BLaER1 treated with 17β-estradiol and CSF1 and Interleukin-3, amounts not matched to agents 10 nM and 100 nM (cell line): ENCODE measurements at regions not wholly inside any gene's neighbourhood (a gene's known extent, or its start where the extent isn't known, plus 50 kb on each side); places are given as distances from the start of the nearest gene placed in this dataset.

ENCODE experiments used
- H3K27ac ChIP-seq, 11 experiments: shearing (Covaris generic); formaldehyde crosslinking; 2 replicates each; pipeline ENCODE4 v1.8.1; 2022
- H3K27me3 ChIP-seq, 11 experiments: shearing (Covaris generic); formaldehyde crosslinking; 2 replicates each; pipeline ENCODE4 v1.8.1; 2022
- H3K36me3 ChIP-seq, 11 experiments: shearing (Covaris generic); formaldehyde crosslinking; 2 replicates each; pipeline ENCODE4 v1.8.1; 2022
- H3K4me1 ChIP-seq, 10 experiments: shearing (Covaris generic); formaldehyde crosslinking; 2 replicates each; pipeline ENCODE4 v1.8.1; 2022
- H3K4me2 ChIP-seq, 11 experiments: shearing (Covaris generic); formaldehyde crosslinking; 2 replicates each; pipeline ENCODE4 v1.8.1; 2022
- H3K4me3 ChIP-seq, 10 experiments: shearing (Covaris generic); formaldehyde crosslinking; 2 replicates each; pipeline ENCODE4 v1.8.1; 2022
- H3K9ac ChIP-seq, 11 experiments: shearing (Covaris generic); formaldehyde crosslinking; 2 replicates each; pipeline ENCODE4 v1.8.1; 2022
- H3K9me3 ChIP-seq, 11 experiments: shearing (Covaris generic); formaldehyde crosslinking; replicated peaks in 1 of 11; 2 replicates each; pipeline ENCODE4 v1.8.1; 2022
- H4K20me1 ChIP-seq, 11 experiments: shearing (Covaris generic); formaldehyde crosslinking; 2 replicates each; pipeline ENCODE4 v1.8.1; 2022
- Cebpa-rat ChIP-seq, 11 experiments: shearing (Covaris generic); IDR thresholded peaks; 2 replicates each; pipeline ENCODE4 v1.8.1; 2022

DNA sequence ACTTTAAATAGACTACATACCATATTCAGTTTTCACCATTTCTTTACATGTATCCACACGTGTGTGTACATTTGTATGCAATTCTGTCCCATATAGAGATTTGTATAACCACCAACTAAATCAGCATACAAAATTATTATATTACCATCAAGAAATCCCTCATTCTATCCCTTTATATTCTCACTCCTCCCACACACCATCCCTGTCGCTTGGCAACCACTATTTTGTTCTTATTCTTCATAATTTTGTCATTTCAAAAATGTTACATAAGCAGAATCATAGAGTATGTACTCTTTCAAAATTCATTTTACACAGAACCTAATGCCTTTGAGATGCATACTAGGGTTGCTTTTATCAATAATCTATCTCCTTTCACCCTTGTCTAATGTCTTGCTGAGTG, 740.5 kb downstream of the SLITRK5 start:
- H4K20me1 ChIP-seq, result no peaks in the 10 kb centered on the region
- no peak overlapping the region for H3K4me2 ChIP-seq
- no peaks in the 10 kb centered on the region for H3K36me3 ChIP-seq
- H3K9ac ChIP-seq, result no peak overlapping the region
- H3K9me3 ChIP-seq, result no peaks in the 10 kb centered on the region
- H3K27me3 ChIP-seq, result no peaks in the 10 kb centered on the region
- no peak overlapping the region for H3K27ac ChIP-seq
- no peak overlapping the region for H3K4me3 ChIP-seq
- no peak for TF ChIP-seq Cebpa-rat (IDR thresholded peaks at IDR 0.05)
- no peaks in the 10 kb centered on the region for H3K4me1 ChIP-seq

DNA sequence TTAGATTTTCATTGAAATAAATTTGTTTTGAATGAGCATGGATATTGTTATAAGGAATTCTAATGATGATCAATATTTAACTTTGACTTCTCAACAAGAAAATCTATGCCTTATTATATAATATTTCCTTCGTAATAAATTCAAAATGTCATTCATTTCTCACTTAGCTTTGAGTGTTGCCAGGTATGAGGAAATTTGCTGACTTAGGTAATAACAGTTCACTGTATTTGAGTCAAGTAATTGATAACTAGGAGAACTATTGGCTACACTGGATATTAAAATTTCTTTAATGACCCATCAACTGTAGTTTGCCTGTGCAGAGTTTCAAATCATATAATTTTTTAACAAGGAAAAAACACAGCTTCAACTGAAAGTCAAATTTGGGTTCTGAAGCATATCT, 746.6 kb downstream of the SLITRK5 start:
- H3K9ac ChIP-seq, result no peak overlapping the region
- no peaks in the 10 kb centered on the region for H4K20me1 ChIP-seq
- H3K27ac ChIP-seq, result no peak overlapping the region
- H3K4me2 ChIP-seq, result no peak overlapping the region
- no peaks in the 10 kb centered on the region for H3K27me3 ChIP-seq
- H3K36me3 ChIP-seq, result no peaks in the 10 kb centered on the region
- no peaks in the 10 kb centered on the region for H3K9me3 ChIP-seq
- no peak overlapping the region for H3K4me3 ChIP-seq
- H3K4me1 ChIP-seq, result no peaks in the 10 kb centered on the region
- no peak for TF ChIP-seq Cebpa-rat (IDR thresholded peaks at IDR 0.05)

DNA sequence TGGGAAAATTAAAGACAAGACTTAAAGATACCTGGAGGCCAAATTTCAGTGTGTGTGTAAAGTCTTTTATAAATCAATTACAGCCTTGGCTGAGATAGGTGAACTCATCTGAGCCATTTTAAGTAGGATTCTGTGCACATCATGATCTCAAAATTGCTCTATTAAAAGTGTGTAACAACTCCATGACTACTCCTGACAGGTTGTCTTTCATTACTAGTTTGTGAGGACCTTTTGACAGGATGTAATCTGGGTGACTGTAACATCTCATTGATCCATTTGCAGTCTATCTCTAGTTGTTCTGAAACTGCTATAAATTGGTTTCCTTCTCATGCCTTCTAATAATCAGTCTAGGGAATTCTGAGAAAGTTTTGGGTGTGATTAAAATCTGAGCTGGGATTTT, 753.3 kb downstream of the SLITRK5 start:
- no peaks in the 10 kb centered on the region for H3K4me1 ChIP-seq
- no peak for TF ChIP-seq Cebpa-rat (IDR thresholded peaks at IDR 0.05)
- H4K20me1 ChIP-seq, result no peaks in the 10 kb centered on the region
- H3K27ac ChIP-seq, result no peak overlapping the region
- H3K4me2 ChIP-seq, result no peak overlapping the region
- no peaks in the 10 kb centered on the region for H3K27me3 ChIP-seq
- H3K9me3 ChIP-seq, result peaks cover 0 to 8% (median 0%) of the 10 kb centered on the region in 11 experiments; a peak in 6 of 22 replicates
- H3K36me3 ChIP-seq, result no peaks in the 10 kb centered on the region
- no peak overlapping the region for H3K4me3 ChIP-seq
- no peak overlapping the region for H3K9ac ChIP-seq

DNA sequence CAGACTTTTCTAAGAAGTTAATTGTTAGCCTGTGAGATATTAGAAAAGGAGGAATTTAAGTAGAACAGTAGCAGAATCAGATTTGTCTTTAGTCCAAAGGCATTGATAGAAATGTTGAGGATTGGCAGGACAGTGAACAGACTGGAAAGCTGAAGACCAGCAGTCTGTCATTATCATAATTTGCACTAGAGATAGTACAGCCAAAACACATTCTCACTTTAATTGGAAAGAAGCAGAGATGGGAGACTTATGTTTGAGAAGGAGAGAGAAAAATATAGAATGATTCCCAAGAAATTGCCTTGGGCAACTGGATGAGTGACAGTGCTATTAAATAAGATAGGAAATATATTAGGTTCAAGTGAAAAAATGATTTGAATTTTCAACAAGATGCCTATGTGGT, 755.5 kb downstream of the SLITRK5 start:
- H4K20me1 ChIP-seq, result no peaks in the 10 kb centered on the region
- no peaks in the 10 kb centered on the region for H3K36me3 ChIP-seq
- no peak overlapping the region for H3K4me3 ChIP-seq
- no peak overlapping the region for H3K27ac ChIP-seq
- peaks cover 0 to 8% (median 0%) of the 10 kb centered on the region in 11 experiments; a peak in 6 of 22 replicates for H3K9me3 ChIP-seq
- no peaks in the 10 kb centered on the region for H3K4me1 ChIP-seq
- no peak overlapping the region for H3K4me2 ChIP-seq
- no peak overlapping the region for H3K9ac ChIP-seq
- no peak for TF ChIP-seq Cebpa-rat (IDR thresholded peaks at IDR 0.05)
- H3K27me3 ChIP-seq, result no peaks in the 10 kb centered on the region

DNA sequence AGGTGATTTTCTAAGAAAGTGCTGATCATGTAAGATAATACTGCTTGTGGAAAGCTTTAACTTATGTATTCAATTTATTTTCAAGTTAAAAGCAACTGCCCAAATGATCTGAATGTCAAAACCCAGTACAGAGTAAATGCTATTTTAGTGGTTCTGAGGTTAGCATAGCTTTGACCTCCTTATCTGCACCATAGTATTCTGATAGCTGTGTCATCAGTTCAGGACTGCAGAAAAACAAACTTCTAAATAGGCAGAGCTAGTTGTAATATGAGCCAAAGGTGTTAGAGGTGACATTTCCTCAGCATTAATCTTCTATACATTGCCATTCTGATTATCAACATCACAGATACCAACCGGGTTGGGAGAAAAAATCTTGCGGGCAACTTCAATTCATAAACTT, 758.7 kb downstream of the SLITRK5 start:
- Histone ChIP-seq H3K9me3 (peaks cover 3 to 15% (median 5%) of the 10 kb centered on the region in 11 experiments; a peak in 21 of 22 replicates), H4K20me1 (no peaks in the 10 kb centered on the region), H3K4me2 (no peak overlapping the region), H3K4me1 (no peaks in the 10 kb centered on the region), H3K36me3 (no peaks in the 10 kb centered on the region), H3K9ac (no peak overlapping the region), H3K4me3 (no peak overlapping the region), H3K27ac (no peak overlapping the region), H3K27me3 (no peaks in the 10 kb centered on the region)
- TF ChIP-seq Cebpa-rat (IDR thresholded peaks at IDR 0.05), result no peak

DNA sequence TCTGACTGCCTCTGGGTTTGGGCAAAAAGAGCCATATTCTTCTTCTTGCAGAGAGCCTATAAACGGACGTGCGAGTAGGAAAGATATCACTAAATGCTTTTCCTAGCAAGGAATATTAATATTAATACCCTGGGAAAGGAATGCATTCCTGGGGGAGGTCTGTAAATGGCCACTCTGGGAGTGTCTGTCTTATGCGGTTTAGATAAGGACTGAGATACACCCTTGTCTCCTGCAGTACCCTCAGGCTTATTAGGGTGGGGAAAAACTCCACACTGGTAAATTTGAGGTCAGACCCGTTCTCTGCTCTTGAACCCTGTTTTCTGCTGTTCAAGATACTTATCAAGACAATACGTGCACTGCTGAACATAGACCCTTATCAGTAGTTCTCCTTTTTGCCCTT, 763.8 kb downstream of the SLITRK5 start:
- Histone ChIP-seq H3K4me2 (no peak overlapping the region), H3K36me3 (no peaks in the 10 kb centered on the region), H3K4me1 (no peaks in the 10 kb centered on the region), H4K20me1 (no peaks in the 10 kb centered on the region), H3K9ac (no peak overlapping the region), H3K27me3 (no peaks in the 10 kb centered on the region), H3K9me3 (peaks cover 8 to 19% (median 14%) of the 10 kb centered on the region in 11 experiments; a peak in 21 of 22 replicates), H3K4me3 (no peak overlapping the region), H3K27ac (no peak overlapping the region)
- TF ChIP-seq Cebpa-rat (IDR thresholded peaks at IDR 0.05), result no peak

DNA sequence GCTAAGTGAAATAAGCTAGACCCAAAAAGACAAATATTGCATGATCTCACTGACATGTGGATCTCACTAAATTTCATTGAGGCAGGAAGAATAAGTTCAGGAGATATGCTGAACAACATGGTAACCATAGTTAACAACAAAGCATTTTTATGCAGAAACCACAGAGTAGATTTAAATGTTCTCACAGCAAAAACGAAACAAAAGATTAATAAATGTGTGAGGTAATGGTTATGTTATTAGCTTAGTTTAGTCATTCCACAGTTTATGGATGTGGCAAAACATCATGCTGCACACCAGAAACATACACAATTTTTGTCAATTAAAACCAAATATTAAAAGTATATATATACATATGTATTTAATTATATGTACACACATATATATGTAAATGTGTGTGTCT, 765.8 kb downstream of the SLITRK5 start:
- H3K27ac ChIP-seq, result no peak overlapping the region
- H3K4me1 ChIP-seq, result no peaks in the 10 kb centered on the region
- H3K4me3 ChIP-seq, result no peak overlapping the region
- H4K20me1 ChIP-seq, result no peaks in the 10 kb centered on the region
- no peak for TF ChIP-seq Cebpa-rat (IDR thresholded peaks at IDR 0.05)
- no peaks in the 10 kb centered on the region for H3K27me3 ChIP-seq
- H3K9ac ChIP-seq, result no peak overlapping the region
- H3K9me3 ChIP-seq, result peaks cover 8 to 19% (median 14%) of the 10 kb centered on the region in 11 experiments; a peak in 21 of 22 replicates
- H3K4me2 ChIP-seq, result no peak overlapping the region
- no peaks in the 10 kb centered on the region for H3K36me3 ChIP-seq

DNA sequence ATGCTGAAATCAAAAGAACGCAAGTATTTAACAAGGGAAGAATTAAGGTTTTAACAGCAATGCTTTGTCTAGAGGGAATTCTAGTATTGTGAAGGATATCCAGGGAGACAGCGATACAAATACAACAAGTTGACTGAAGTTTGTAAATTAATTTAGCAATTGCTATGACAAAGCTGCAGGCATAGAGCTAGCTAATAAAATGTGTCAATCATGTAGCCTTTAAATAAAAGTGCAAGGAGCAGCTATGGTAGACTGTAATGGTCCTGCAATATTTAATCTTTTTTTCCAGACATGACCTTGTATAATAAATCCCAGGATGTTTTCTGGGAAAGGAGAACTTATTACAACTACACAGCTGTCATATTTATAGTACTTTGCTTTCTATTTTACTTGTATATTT, 779.3 kb downstream of the SLITRK5 start:
- no peak overlapping the region for H3K4me3 ChIP-seq
- H3K27me3 ChIP-seq, result no peaks in the 10 kb centered on the region
- peaks cover 0 to 7% (median 0%) of the 10 kb centered on the region in 11 experiments; a peak in 4 of 22 replicates for H3K9me3 ChIP-seq
- peaks cover 0 to 5% (median 0%) of the 10 kb centered on the region in 10 experiments; a peak in 6 of 20 replicates for H3K4me1 ChIP-seq
- no peaks in the 10 kb centered on the region for H3K36me3 ChIP-seq
- no peak overlapping the region for H3K27ac ChIP-seq
- no peaks in the 10 kb centered on the region for H4K20me1 ChIP-seq
- H3K9ac ChIP-seq, result no peak overlapping the region
- no peak overlapping the region for H3K4me2 ChIP-seq
- no peak for TF ChIP-seq Cebpa-rat (IDR thresholded peaks at IDR 0.05)

DNA sequence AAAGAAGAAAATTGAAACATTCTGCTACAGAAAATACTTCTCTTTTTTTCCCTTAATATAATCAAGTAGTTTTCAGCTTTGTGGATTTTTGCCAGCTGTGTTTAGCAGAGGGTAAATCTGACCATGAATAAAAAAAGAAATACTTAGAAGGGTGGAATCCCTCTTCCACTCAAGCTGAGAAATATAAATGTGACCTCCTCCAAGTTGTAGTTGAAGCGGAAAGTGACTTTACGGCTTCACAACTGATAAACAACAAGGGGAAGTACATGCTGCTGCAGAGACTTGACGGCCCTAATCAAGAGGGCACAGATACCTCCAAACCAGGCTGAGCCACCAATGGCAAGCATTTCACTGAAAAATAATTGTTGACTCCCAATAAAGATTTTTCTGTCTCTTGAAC, 785.0 kb downstream of the SLITRK5 start:
- H3K27me3 ChIP-seq, result no peaks in the 10 kb centered on the region
- H3K36me3 ChIP-seq, result no peaks in the 10 kb centered on the region
- H3K4me1 ChIP-seq, result peaks cover 0 to 25% (median 7%) of the 10 kb centered on the region in 10 experiments; a peak in 10 of 20 replicates
- no peaks in the 10 kb centered on the region for H4K20me1 ChIP-seq
- peak overlapping the region in 3 of 11 experiments; percentile 1 to 30 (median 18); a peak in 3 of 22 replicates for H3K27ac ChIP-seq
- no peak overlapping the region for H3K4me3 ChIP-seq
- TF ChIP-seq Cebpa-rat (IDR thresholded peaks at IDR 0.05), result no peak
- H3K9me3 ChIP-seq, result no peaks in the 10 kb centered on the region
- no peak overlapping the region for H3K9ac ChIP-seq
- H3K4me2 ChIP-seq, result peak overlapping the region in 5 of 11 experiments; percentile 8 to 47 (median 25); a peak in 8 of 22 replicates

DNA sequence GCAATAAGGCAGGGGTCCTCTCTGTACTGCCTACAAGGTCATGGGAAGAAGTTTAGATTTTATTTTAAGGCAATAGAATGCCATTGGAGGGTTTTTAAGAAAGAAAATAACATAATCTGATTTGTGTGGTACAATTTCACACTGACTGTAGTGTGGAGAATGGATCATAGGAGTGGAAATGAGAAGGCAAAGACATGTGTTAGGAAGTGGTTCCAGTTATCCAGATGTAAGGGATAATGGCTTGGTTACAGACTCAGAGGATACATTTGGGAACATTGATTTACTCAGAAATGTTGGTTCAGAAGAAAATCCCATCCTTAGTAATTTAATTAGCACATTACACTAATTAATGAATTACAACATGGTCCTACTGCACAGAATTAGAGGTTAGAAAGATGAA, 788.2 kb downstream of the SLITRK5 start:
- Histone ChIP-seq H3K4me3 (no peak overlapping the region), H4K20me1 (no peaks in the 10 kb centered on the region), H3K9ac (no peak overlapping the region), H3K9me3 (no peaks in the 10 kb centered on the region), H3K4me1 (peaks cover 0 to 29% (median 7%) of the 10 kb centered on the region in 10 experiments; a peak in 10 of 20 replicates), H3K27me3 (no peaks in the 10 kb centered on the region), H3K27ac (no peak overlapping the region), H3K4me2 (no peak overlapping the region), H3K36me3 (no peaks in the 10 kb centered on the region)
- no peak for TF ChIP-seq Cebpa-rat (IDR thresholded peaks at IDR 0.05)
